ENCODE measurements at regions not wholly inside any gene's neighbourhood (a gene's known extent, or its start where the extent isn't known, plus 50 kb on each side); places are given as distances from the start of the nearest gene placed in this dataset.
A peak's percentile ranks its signal among the peaks of the same experiment; 100 is the strongest.
"Not testable (repeated sequence)": the region's sequence is repeated elsewhere in the genome, so short reads cannot be mapped to it uniquely, and the experiment has no call there.

GRCh38 chr2:16194931-16195680 lies 254.8 kb downstream of the MYCN start:
- no peak for DNase-seq

GRCh38 chr2:16194530-16194929 lies 254.2 kb downstream of the MYCN start:
- DNase-seq = no peak

GRCh38 chr2:16194096-16194390 lies 253.7 kb downstream of the MYCN start:
- no peak for DNase-seq

GRCh38 chr2:16192416-16193216 lies 252.3 kb downstream of the MYCN start:
- DNase-seq = no peak

GRCh38 chr2:16191431-16192200 lies 251.3 kb downstream of the MYCN start:
- no peak for DNase-seq

GRCh38 chr2:16190446-16191270 lies 250.3 kb downstream of the MYCN start:
- no peak for DNase-seq

- DNase-seq = no peak
Measured at GRCh38 chr2:16189836-16190160, 249.4 kb downstream of the MYCN start.

- DNase-seq = peak; percentile 97
Measured at GRCh38 chr2:16189029-16189835, 248.9 kb downstream of the MYCN start.

- DNase-seq = no peak
Measured at GRCh38 chr2:16188261-16188890, 248.0 kb downstream of the MYCN start.

GRCh38 chr2:16187482-16187817 lies 247.1 kb downstream of the MYCN start:
- DNase-seq = no peak

GRCh38 chr2:16186661-16187481 lies 246.5 kb downstream of the MYCN start:
- no peak for DNase-seq

- DNase-seq = no peak
Measured at GRCh38 chr2:16185801-16186272, 245.5 kb downstream of the MYCN start.

GRCh38 chr2:16184945-16185660 lies 244.8 kb downstream of the MYCN start:
- DNase-seq = no peak

- DNase-seq = no peak
Measured at GRCh38 chr2:16184341-16184890, 244.1 kb downstream of the MYCN start.

GRCh38 chr2:16183345-16183744 lies 243.0 kb downstream of the MYCN start:
- no peak for DNase-seq

GRCh38 chr2:16182841-16183240 lies 242.5 kb downstream of the MYCN start:
- DNase-seq = no peak

- DNase-seq = not testable (repeated sequence)
Measured at GRCh38 chr2:16182311-16182815, 242.0 kb downstream of the MYCN start.

- DNase-seq = no peak
Measured at GRCh38 chr2:16181741-16182090, 241.4 kb downstream of the MYCN start.

GRCh38 chr2:16181062-16181740 lies 240.9 kb downstream of the MYCN start:
- no peak for DNase-seq

All from DMS79 (cell line).